BE2C (cell line): ENCODE measurements at regions not wholly inside any gene's neighbourhood (a gene's known extent, or its start where the extent isn't known, plus 50 kb on each side); places are given as distances from the start of the nearest gene placed in this dataset.

ENCODE experiments used
- DNase-seq: peaks from one replicate; pipeline ENCODE4 v3.0.0-alpha.2; 2020
- H3K27me3 ChIP-seq: fragments of 250-450 bp; sonication (Bioruptor Pico); 2 replicates; pipeline ENCODE4 v1.5.1; 2020; ENCODE audit warnings: mild to moderate bottlenecking
- H3K36me3 ChIP-seq: fragments of 250-450 bp; sonication (Bioruptor Pico); 2 replicates; pipeline ENCODE4 v1.5.1; 2020; ENCODE audit warnings: mild to moderate bottlenecking
- H3K4me1 ChIP-seq: fragments of 250-450 bp; sonication (Bioruptor Pico); 2 replicates; pipeline ENCODE4 v1.5.1; 2020
- H3K4me3 ChIP-seq: 2 replicates; pipeline ENCODE4 v1.5.1; 2011; ENCODE audit warnings: low read depth, low read length
- H3K9me3 ChIP-seq: fragments of 250-450 bp; sonication (Bioruptor Pico); 2 replicates; pipeline ENCODE4 v1.5.1; 2020
- CTCF ChIP-seq: IDR thresholded peaks from 2 replicates; pipeline ENCODE4 v1.5.1; 2012; ENCODE audit warnings: mild to moderate bottlenecking, low read depth, low read length

GRCh38 chr11:116432301-116432700 lies 340.5 kb downstream of the BUD13 start:
- no peak for DNase-seq
- TF ChIP-seq CTCF, result no peak
- H3K27me3 ChIP-seq, result no peaks in the 10 kb centered on the region

GRCh38 chr11:116431842-116432241 lies 340.9 kb downstream of the BUD13 start:
- H3K4me3 ChIP-seq, result no peak overlapping the region
- H3K4me1 ChIP-seq, result peaks cover 21% of the 10 kb centered on the region
- DNase-seq, result no peak
- H3K27me3 ChIP-seq, result no peaks in the 10 kb centered on the region
- no peaks in the 10 kb centered on the region for H3K9me3 ChIP-seq
- TF ChIP-seq CTCF, result no peak
- H3K36me3 ChIP-seq, result no peaks in the 10 kb centered on the region

More at GRCh38 chr11:116432301-116432700, 340.5 kb downstream of the BUD13 start:
- peaks cover 17% of the 10 kb centered on the region for H3K4me1 ChIP-seq
- no peak overlapping the region for H3K4me3 ChIP-seq
- H3K9me3 ChIP-seq, result no peaks in the 10 kb centered on the region
- no peaks in the 10 kb centered on the region for H3K36me3 ChIP-seq

DNA sequence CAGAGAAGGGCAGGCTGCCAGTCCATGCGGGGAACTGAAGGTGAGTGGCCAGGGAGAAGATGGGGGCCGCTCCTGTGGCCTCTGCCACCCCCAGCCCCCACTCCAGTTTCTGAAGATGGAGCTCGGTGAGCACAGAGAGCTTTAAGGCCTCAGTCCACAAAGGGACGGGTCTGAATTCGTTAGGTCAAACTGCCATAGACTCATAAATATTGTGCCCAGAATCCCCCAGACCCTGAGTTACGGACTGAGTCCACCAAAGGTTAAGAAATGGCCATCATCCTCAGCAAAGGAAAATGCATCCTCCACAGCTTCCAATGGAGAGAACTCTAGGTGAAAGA lies 344.2 kb downstream of the BUD13 start:
- H3K4me3 ChIP-seq, result no peak overlapping the region
- peaks cover 34% of the 10 kb centered on the region for H3K4me1 ChIP-seq
- no peaks in the 10 kb centered on the region for H3K9me3 ChIP-seq
- TF ChIP-seq CTCF, result no peak
- no peaks in the 10 kb centered on the region for H3K27me3 ChIP-seq
- DNase-seq, result no peak
- no peaks in the 10 kb centered on the region for H3K36me3 ChIP-seq

DNA sequence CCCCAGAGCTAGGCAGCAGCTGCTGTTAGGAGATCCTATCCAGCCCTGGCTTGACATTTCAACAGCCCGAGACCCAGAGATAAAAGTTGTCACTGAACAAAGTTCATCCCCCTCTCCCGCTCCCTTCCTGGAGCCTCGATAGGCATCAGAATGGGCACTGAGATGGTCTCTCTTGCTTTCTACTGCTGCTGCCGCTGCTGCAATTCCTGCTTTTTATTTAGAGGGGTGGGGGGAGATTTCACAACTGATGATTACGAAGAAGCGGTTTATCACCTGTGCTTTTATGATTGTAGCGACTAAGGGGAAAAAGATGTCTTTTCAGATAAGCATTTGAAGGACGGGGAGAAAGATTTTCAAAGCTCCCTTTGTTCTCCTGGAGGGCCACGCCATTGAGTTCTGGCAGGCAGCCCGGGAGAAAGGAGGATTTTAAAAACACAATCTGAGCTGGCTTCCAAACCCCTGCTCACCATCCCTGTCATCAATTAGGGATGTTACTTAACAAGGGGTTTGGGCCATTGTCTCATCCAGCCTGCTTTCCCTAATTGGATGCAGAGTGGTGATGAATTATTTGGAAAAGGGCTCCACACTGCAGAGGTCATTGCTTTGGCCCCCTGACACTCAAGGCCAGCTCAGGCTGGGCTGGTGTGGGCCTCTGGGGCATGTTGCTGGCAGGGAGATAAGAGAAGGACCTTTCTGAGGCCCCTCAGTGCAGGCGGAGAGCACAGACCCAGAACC lies 344.7 kb downstream of the BUD13 start:
- H3K4me1 ChIP-seq, result peaks cover 37% of the 10 kb centered on the region
- H3K27me3 ChIP-seq, result no peaks in the 10 kb centered on the region
- no peaks in the 10 kb centered on the region for H3K9me3 ChIP-seq
- DNase-seq, result peak; percentile 82
- no peaks in the 10 kb centered on the region for H3K36me3 ChIP-seq
- no peak for TF ChIP-seq CTCF
- H3K4me3 ChIP-seq, result peak overlapping the region; percentile 12; the same call in 1 of the 2 replicates

DNA sequence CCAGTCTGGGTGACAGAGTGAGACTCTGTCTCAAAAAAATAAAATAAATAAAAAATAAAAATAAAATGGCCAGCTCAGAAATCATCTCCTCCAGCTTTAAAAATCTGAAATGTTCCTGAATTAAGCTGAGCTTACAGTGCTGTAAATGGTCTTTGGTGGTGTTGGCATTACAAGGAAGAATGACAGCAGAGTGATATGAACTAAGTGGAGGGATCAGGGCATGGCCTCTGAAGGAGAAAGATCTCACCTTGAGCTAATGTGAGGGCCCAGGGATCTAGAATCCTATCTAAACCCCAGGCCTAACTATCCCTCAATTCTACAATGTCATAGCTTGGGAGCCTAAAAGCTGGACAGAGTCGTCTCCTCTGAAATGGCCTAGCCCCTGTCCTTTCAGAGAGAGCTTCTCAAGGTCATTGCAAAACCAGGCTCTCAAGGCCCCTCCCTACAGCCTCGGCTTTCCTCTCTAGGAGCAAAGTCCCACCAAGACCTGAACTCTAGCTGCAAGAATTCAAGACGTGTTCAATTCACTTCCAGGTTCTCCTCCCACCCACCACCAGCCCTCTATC lies 345.4 kb downstream of the BUD13 start:
- H3K36me3 ChIP-seq, result no peaks in the 10 kb centered on the region
- no peak overlapping the region for H3K4me3 ChIP-seq
- no peaks in the 10 kb centered on the region for H3K27me3 ChIP-seq
- no peak for DNase-seq
- TF ChIP-seq CTCF, result no peak
- peaks cover 44% of the 10 kb centered on the region for H3K4me1 ChIP-seq
- no peaks in the 10 kb centered on the region for H3K9me3 ChIP-seq

GRCh38 chr11:116426761-116427160 lies 346.0 kb downstream of the BUD13 start:
- Histone ChIP-seq H3K4me1 (peaks cover 51% of the 10 kb centered on the region), H3K9me3 (no peaks in the 10 kb centered on the region), H3K4me3 (no peak overlapping the region), H3K27me3 (no peaks in the 10 kb centered on the region), H3K36me3 (no peaks in the 10 kb centered on the region)
- no peak for TF ChIP-seq CTCF
- DNase-seq, result no peak
